Effector CD4-positive, alpha-beta T cell (primary cell): ENCODE measurements at regions not wholly inside any gene's neighbourhood (a gene's known extent, or its start where the extent isn't known, plus 50 kb on each side); places are given as distances from the start of the nearest gene placed in this dataset.

ENCODE experiments used
- DNase-seq: peaks from one replicate; pipeline ENCODE4 v3.0.0-alpha.2; 2020

DNA sequence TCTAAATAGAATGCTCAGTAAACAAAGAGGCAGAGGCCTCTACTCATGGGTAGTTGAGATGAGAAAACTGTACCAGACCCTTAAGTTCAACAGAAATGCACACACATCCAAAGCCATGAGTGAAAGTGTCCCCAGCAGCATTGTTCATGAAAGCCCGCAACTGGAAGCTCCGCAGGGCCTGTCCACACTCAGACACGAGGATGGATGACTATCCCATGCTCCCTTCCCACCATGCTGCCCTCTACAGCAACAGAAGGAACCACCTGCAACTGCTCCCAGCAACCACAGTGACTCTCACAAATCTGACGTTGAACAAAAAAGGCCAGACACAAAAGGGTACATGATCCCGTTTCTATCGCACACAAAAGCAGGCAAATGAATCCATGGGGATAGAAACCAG, 76.9 kb upstream of the ANO1 start:
- no peak for DNase-seq

DNA sequence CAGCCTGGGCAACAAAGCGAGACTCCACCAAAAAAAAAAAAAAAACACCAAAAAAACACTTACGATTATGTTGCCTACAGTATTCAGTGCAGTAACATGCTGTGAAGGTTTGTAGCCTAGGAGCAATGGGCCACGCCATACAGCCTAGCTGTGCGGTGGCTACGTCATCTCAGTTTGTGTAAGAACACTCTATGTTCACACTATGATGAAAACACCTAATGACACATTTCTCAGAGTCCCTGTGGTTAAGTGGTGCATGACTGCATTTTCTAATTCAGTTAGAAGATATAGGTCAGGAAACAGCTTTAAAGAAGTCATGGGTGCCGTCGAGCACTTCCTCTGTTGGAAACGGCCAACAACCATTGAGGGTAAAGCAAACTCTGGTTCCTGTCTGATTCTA, 75.7 kb upstream of the ANO1 start:
- no peak for DNase-seq

DNA sequence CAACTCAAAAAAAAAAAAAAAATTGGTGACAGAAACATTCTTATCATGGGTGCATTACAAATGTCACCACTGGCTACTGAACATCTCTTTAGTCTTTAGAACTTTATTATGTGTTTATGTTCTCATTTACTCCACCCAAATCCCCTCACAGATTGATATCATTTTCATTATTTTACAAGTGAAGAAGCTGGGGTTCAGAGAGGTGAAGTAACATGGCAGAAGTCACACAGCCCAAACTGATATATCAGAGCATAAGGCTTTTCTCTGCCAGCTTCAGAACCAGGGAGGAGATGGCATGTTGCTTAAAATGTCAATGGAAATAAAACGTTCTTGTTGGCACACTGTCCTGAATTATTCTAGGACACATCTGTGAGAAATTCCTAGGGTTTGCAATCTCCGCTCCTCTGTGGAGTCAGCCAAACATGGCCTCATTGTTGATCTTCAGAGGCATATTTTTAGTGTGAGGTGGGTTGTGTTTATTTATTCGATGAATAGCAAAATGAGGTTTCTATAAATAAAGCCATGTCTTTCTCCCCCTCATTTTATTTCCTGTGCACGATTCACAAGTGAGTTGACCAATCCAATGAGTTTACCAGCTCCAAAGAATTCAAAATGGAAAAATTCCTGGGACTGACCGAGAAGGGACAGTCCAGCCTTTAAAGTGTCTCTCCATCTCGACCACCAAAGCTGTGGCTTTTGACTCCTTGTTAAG, 72.9 kb upstream of the ANO1 start:
- no peak for DNase-seq

DNA sequence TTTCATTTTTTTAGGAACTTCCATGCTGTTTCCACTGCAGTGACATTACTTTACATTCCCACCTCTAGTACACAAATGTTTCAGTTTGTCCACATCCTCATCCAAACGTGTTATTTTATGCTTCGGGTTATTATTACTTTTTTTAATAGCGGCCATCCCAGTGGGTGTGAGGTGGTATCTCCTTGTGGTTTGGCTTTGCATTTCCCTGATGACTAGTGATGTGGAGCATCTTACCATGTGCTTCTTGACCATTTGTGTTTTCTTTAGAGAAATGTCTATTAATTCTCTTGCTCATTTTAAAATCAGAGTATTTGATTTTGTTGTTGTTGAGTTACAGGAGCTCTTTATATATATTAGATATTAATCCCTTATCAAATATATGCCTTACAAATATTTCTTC, 70.3 kb upstream of the ANO1 start:
- DNase-seq: no peak

DNA sequence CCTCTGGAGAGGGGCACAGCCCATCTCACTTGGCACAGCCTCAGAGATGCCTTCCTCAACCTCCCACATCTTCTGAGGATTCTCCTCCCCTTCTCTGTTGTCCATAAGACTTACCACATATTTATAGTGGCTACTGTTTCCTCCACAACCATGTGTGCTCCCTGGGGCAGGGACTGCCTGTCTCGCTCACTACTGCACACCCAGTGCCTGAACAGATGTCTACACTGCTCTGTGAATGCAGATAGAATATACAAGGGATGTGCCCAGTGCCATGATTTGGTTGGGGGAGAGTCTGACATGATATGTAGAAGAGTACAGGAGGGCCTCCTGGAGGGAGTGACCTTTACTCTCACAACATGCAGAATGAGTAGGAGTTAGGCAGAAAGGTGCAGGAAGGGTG, 67.3 kb upstream of the ANO1 start:
- DNase-seq: no peak

DNA sequence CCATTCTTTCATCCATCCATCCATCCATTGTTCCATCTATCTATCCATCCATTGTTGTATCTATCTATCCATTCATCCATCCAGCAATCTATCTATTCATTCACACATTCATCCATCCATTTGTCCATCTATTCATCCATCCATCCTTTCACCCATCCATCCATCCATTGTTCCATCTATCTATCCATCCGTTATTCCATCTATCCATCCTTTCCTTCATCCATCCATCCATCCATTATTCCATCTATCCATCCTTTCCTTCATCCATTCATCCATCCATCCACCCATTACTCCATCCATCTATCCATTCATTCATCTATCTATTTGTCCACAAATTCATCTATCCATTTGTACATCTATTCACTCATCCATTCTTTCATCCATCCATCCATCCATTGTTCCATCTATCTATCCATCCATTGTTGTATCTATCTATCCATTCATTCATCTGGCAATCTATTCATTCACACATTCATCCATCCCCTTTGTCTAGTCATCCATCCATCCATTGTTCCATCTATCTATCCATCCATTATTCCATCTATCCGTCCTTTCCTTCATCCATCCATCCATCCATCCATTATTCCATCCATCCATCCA, 65.9 kb upstream of the ANO1 start:
- no peak for DNase-seq

DNA sequence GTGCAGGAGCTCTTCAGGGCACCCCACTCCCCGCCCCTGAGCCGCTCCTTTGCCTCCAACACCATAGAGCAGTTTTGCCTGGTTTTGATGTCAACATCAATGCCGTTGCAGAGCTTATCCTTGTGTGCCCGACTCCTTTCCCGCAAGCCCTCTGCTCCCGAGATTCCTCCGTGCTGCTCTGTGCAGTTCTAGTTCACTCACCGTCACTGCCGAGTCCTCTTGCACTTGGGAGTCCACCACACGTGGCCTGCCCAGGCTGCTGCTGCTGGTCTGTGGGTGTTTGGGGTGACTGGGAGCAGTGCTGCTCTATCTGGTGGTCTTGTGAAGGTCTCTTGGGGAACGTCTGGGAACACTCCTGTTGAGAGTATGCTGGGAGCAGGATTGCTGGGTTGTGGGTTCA, 63.8 kb upstream of the ANO1 start:
- no peak for DNase-seq

DNA sequence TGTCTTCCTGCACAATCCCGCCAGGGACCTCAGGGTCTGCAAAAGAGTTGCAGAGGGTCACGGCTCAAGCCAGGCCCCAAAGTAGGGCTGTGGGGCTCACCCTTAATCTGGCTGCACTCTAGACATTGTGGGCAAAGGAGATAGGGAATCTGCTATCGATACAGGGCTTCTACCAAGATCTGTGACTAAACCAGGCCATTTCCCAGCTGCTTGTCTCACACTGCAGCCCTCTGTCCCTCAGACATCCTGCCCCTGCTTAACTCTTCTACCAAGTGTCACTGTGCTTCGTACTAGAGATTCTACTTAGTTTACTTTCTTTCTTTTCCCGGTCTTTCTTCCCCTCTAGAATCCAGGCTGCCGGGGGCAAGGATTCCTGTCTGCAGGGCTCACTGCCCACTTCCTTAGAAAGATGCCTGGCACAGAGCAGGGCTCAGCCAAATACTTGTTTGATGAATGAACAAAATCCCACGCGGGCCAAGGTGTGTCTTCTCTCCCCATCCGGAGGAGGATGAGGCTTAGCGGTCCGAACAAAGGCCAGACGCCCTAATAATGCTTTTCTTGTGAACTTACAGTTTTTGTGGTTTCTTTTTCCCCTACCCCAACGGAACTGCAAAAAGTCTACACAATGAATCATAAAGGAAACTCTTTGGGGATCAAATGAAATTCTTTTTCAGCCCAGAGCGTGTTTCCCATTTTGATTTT, 61.3 kb upstream of the ANO1 start:
- no peak for DNase-seq

DNA sequence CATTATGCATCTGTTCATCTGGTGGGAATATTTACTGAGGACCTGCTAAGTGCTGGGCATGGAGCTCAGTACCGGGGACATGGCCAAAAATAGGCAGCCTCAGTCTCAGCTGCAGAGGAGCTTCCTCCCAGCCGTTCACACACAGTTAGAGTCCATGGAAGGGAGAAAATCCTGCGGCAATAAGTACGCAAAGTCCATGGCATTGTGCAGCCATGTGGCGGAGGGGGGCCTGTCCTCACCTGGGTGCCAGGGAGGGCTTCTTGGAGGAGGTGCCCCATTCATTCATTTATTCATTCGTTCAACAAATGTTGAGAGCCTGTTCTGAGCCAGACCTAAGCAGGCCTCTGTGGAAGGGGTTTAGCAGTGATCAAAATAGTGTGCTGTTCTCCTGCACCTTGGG, 59.3 kb upstream of the ANO1 start:
- no peak for DNase-seq

DNA sequence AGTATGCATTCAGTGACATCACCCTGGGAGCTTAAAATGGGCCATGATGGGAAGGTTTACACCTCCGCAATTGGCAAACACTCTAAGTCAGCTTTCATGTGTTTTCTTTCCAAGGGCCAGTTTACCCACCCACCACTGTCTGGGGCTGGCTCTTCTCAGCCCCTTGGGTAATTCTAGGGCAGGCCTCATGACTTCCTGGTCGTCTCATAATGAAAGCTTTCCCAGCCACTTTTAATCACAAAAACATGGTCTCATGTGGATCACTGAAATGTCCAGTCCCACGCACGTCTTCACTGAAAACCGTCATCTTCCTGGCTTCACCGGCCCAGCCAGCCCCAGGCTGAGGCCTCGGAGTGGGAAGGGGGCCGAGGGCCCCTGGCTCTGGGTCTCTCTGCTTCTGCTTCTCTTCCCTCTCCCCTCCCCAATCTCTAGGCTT, 58.5 kb upstream of the ANO1 start:
- no peak for DNase-seq

DNA sequence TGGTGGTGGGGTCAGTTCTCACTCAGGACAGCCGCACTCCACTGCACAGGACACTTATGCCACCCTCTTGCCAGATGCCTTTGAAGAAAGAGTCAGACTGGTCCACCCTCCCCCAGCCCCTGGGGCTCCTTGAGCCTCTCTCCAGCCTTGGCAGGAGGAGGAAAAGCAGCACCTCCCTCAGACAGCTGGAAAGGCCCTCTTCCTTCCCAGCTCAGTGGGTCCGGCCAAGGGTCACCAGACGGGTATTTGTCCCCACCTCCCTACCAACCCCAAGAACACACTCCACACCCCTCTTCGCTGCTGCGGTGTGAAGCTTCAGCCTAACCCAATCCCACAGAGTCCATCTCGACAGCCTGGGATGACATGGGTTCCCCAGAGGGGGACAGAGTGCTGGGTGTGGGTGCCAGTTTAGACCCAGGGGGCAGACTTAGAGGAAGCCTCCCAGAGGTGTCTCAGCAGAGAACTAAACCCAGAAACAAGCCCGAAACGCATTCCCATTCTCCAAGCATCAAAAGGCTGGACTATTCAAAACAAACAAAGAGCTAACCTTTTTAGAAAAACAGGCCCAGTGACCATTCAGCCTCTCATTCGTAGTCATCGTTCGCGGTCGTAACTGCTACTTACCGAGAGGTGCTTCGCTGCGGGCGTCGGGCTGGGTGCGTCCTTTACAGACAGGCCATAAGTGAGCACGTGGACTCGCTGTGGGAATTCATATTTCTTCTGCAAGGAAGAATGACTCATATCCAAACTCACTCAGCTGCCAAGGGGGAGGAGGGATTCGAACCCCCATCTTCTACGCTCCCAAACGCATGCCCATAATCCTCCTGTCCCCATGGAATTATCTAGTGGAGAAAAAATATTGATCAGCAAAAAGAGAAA, 57.5 kb upstream of the ANO1 start:
- DNase-seq: no peak

DNA sequence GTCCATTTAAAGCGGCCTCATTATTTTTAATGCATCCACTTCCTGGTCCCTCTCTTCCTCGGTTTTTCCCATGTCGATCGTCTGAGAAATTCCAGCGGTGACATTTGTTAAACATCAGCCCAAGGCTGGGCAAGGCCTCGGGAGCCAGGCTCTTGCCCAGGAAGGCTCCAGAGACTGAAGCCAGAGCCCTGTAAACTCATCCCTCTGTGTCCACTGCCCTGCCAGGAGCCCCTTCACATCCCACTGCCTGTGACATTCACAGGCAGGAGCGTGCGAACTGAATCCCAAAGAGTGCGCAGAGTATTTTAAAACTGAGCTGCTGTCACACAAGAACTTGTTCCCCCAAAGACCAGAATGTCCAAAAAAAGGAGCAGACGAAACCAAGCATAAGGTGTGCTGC, 56.5 kb upstream of the ANO1 start:
- no peak for DNase-seq

DNA sequence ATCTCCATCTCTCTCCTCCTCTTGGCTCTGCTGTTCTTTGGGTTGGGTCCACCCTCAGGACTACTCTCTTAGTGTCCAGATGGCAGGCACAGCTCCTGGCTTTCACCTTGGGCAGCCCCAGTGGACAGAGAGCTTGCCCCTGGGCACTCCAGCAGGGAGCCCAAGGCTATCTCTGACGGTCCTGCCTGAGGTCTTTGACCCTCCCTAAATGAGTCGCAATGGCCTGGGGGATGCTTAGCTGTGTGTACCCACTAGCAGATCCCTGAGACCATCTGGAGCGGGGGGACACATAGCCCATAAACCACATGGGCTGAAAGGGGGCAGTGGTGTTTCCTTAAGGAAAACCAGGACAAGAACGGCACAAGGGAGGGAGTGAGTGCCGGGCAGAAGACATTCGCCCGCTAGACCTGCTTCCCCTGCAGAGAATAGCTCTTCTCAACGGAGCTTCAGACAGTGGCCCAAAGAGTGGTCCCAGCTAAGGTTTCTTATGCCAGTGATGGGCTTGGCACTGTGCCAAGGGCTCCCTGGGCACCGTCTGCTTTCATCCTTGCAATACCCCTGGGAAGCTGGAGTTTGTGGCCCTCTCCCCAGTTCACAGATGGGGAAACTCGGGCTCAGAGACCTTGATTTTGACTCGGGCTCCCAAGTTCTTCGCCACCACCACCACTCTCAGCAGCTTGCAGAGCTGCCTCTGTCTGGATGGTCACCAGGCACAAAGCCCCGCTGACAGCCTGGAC, 53.9 kb upstream of the ANO1 start:
- no peak for DNase-seq

DNA sequence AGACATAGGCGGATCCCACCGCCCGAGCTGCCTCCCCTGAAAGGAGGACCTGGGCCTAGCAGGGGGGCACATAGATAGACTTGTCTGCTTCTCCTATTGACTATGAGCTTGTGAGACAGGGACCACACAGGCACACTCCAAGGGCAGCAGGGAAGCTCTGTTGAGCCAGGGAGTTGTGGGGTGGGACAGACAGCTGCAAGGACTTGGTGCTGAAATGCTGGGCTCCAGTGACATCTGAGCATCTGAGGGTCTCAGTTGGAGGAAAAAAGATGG, 53.4 kb upstream of the ANO1 start:
- no peak for DNase-seq

DNA sequence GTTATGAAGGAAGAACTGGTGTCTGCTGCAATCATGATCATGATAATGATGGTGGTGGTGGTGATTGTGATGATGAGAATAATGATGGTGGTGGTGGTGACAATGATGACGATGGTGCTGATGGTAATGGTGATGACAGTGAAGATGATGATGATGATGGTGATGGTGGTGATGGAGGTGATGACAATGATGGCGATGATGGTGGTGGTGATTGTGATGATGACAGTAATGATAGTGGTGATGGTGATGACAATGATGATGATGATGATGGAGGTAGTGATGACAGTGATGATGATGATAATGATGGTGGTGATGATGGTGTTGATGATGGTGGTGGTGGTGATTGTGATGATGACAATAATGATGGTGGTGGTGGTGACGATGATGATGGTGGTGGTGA, 52.8 kb upstream of the ANO1 start:
- DNase-seq: no peak

DNA sequence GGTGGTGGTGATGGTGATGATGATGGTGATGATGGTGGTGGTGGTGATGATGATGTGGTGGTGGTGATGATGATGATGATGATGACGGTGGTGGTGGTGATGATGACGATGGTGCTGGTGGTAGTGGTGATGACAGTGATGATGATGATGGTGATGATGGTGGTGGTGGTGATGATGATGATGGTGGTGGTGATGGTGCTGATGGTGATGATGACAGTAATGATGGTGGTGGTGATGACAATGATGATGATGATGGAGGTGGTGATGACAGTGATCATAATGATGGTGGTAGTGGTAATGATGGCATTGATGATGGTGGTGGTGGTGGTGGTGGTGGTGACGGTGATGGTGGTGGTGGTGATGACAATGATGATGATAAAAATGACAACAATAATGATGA, 52.1 kb upstream of the ANO1 start:
- DNase-seq: no peak

DNA sequence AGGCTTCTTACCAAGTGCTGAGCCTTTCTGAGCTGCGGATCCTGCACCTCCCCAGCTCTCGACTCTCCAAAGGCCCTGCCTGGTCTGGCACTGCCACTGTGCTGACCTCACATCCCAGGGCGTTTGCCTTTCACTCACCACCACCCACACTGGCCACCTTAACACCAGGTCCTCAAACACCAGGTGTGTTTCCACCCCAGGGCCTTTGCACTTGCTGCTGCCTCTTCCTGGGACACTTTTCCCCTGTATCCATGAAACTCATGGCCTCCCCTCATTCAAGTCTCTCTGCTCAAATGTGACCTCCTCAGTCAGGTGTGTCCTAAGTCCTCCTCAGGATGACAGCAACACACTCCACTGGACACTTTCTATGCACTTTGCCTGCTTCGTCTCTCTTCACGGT, 51.4 kb upstream of the ANO1 start:
- DNase-seq: no peak

DNA sequence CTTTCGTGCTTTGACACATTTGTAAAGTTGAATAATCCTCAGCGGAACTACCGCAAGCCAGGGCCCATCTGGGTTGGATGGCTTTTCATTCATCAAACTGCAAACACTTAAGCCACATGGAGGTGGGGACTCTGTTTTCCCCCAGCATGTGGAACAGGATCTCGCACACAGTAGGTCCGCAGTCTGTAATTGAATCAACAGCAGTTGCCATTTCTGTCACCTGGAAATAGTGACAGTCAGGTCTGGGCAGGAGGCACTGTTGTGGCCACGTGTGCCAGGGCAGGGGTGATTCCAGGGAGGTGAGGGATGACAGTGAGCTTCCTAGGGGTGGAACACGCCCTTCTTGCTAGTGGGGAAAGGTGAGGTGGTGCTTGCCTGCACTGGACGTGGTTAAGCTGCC, 50.7 kb upstream of the ANO1 start:
- no peak for DNase-seq

DNA sequence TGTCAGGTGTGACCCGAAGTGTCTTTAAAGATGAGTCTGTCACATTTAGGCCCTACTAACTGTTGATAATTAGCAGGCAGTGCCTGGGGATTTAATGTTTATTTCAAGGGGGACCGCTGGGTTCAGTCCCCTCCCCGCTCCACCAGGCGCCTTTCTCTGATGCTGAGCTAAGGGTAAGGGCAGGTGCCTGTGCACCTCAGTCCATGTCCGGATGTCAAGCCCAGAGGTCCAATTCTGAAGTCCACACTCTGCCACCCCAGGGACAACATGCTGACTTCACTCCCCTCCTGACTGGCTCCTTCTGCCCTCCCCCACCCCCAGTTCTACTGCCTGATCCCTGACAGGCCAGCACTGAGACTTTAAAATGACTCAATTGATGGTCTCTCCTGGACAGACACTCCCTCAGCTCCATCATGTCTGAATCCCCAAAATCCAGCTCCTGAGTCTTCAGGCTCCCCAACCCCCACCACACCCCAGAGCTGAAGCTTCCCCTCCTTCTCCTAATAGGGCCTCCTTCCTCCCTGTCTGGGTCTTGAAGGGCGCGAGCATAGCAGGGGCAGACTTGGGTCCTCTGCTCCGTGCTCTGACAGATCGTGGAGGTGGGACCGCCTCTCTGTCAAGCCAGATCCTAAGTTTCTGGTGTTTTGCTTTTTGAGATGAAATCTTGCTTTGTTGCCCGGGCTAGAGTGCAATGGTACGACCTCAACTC, 49.8 kb upstream of the ANO1 start:
- no peak for DNase-seq
